Omental fat pad (tissue), 3 donors: ENCODE measurements at regions not wholly inside any gene's neighbourhood (a gene's known extent, or its start where the extent isn't known, plus 50 kb on each side); places are given as distances from the start of the nearest gene placed in this dataset.

Experiments
- ATAC-seq: fragments of 150-250 bp; one replicate; pipeline ENCODE4 v1.9.1; 2016; ENCODE audit warnings: mild to moderate bottlenecking, moderate library complexity; ENCODE audit not compliant: low FRiP score
- DNase-seq: peaks from one replicate; pipeline ENCODE4 v3.0.0-alpha.2; 2019; ENCODE audit warnings: low spot score
- TF ChIP-seq, protein P1 (sequence below), 3 donors: fragments of 450-650 bp; IDR thresholded peaks; one replicate each; pipeline ENCODE4 v1.5.1; 2016 to 2017; ENCODE audit warnings: antibody characterized with exemption in 3 of 3, mild to moderate bottlenecking in 3 of 3, moderate library complexity in 2 of 3

DNA sequence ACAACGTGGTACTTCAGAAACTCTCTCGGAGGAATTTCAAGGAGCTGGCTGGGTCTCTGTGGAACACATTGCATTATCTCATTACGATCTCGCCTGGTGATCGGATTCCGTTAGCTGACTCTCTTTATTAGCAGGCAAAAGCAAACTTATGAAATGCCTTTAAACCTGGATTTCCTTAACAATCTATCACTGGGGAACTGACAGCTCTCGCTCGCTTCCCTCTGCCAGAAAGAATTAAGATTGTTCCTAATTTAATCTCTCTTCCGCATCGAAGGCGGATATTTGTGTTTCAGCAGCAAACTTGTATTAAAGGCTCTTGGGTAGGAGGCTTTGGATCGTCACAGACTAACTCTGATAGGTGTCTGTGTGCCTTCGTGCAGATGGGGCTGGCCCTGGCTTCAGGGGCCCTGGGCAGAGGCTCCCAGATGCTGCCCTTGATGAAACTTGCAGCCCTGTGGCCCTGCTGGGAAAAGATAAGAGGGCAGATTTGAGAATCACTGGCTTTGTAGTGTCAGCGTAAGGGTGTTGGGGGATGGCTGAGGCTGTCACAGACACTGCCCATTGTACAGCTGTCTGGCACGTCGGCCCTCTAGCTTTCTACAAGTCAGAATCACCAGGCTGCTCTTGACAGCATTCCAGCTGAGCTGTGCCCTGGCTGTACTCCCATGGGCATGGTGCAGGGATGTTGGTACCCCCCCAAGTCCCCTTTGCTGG, 162.2 kb upstream of the NECTIN1 start:
- TF ChIP-seq, protein P1, sequence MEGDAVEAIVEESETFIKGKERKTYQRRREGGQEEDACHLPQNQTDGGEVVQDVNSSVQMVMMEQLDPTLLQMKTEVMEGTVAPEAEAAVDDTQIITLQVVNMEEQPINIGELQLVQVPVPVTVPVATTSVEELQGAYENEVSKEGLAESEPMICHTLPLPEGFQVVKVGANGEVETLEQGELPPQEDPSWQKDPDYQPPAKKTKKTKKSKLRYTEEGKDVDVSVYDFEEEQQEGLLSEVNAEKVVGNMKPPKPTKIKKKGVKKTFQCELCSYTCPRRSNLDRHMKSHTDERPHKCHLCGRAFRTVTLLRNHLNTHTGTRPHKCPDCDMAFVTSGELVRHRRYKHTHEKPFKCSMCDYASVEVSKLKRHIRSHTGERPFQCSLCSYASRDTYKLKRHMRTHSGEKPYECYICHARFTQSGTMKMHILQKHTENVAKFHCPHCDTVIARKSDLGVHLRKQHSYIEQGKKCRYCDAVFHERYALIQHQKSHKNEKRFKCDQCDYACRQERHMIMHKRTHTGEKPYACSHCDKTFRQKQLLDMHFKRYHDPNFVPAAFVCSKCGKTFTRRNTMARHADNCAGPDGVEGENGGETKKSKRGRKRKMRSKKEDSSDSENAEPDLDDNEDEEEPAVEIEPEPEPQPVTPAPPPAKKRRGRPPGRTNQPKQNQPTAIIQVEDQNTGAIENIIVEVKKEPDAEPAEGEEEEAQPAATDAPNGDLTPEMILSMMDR (IDR thresholded peaks at IDR 0.05): no peak
- ATAC-seq (no peak), DNase-seq (no peak)

DNA sequence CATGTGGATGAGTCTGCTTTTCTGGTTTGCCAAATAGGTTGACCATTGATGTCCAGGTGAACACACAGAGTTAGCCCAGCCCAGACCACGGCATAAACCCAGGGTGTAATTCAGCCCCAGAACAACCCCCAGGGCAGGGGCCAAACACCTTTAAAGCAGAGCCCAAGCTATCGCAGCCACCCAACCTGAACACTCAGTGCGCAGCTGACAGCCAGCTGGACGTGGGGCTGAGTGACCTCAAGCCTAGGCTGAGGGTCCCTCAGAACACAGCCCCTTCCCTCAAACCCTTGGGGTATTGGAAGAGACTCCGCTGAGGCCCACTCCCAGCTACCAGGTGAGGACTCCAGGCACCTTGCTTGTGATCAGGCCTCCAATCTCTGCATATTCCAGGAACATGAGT, 161.5 kb upstream of the NECTIN1 start:
- TF ChIP-seq, protein P1 (IDR thresholded peaks at IDR 0.05): no peak
- no peak for ATAC-seq
- DNase-seq: no peak

DNA sequence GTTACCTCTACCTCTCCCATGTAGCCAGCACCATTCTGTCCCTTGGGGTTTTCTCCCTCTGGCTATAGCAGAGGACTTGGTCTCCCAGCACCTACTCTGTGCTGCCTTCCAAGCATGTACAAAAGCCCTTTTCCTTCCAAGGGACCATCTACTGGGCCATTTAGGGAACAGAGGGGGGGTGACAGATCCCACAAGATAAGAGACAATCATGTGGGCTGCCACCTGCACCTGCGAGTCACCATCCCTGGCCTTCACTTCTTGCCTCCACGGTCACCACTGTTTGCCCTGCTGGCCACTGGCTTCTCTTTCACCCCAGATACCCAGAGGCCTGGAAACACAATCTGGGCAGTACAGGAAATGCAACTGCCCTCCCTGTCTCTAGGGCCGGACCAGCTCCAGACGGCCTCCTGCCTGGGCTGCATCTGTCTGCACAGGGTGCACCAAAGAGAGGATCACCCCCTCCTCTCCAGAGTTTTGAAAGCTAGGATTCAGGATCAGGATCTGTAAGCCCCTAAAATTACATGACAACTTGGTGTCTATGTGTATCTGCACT, 160.8 kb upstream of the NECTIN1 start:
- ATAC-seq (no peak), DNase-seq (no peak)
- TF ChIP-seq, protein P1 (IDR thresholded peaks at IDR 0.05): no peak

DNA sequence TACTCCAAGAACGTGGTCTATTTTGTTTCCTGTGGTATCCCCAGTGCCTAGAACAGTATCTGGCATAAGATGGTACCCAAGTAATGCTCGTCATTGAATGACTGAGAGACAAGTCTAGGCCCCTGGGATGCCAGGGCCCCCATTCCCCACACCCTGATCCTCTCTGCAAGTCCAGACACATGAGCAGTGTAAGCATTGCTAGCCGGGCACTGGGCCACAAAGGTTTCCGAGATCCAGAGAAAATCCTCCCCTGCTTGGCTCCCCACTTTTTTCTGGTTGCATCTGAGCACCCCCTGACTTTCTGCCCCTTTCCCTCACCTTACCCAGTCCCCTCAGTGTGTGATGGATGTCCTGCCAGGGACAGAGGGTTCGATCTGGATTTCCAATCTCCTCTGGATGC, 160.1 kb upstream of the NECTIN1 start:
- ATAC-seq: no peak
- DNase-seq: no peak
- TF ChIP-seq, protein P1 (IDR thresholded peaks at IDR 0.05): no peak

DNA sequence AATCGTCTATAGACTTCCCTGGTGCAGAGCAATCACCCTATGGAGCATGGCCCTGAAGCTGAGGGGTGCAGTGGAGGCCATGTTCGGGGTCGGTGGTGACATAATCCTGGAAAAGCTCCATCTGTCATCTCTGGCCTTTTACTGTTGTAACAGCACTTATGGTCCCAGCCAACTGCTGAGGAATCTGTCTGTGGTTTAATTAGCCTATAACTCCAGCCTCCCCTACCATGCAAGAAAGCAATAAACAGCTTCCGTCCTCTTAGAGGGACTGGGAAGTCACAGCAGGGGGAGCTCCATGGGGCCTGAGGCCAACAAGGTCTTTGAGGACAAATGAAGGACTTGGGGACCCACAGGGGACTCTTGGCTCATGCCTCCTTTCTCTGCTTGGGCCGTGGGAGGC, 159.1 kb upstream of the NECTIN1 start:
- ATAC-seq: no peak
- TF ChIP-seq, protein P1 (IDR thresholded peaks at IDR 0.05): no peak
- no peak for DNase-seq

DNA sequence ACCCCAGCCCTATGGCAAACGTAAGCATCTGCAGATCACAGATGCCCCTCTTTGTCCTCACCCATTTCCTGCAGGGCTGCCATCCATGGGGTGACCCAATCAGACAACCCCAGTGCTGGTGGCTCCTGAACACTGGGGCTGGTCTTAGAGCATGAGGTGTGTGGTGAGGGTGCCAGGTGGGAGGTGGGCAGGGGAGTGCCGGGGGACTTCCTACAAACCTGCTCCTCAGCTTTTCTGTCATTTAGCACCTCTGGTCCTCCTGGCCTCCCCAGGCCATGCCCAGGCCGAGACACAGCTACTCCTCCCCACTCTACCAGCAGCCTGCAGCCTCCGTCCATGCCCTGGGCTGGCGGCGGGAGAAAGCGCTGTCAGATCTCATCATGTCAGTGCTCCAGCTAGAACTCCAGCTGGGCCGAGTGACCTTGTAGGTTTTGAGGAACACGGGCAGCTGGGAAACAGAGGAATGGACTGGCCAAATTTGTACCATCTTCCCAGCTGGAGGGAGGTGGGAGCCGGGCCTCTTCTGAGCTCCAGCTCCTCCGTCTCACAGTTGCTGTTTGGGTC, 157.7 kb upstream of the NECTIN1 start:
- TF ChIP-seq, protein P1 (IDR thresholded peaks at IDR 0.05): no peak
- DNase-seq: no peak
- no peak for ATAC-seq
